T-helper 2 cell treated with Interferon-gamma antibody and Interleukin-4, amounts not matched to agents 5 μg/mL and 100 μg/mL, for 36 hours (primary cell): ENCODE measurements at regions not wholly inside any gene's neighbourhood (a gene's known extent, or its start where the extent isn't known, plus 50 kb on each side); places are given as distances from the start of the nearest gene placed in this dataset.

Source experiments
- DNase-seq: peaks from one replicate; pipeline ENCODE4 v3.0.0; 2021; ENCODE audit warnings: low spot score
- H3K27ac Mint-ChIP-seq: one replicate; pipeline ENCODE4 v1.8.0; 2021; ENCODE audit warnings: mild to moderate bottlenecking, mixed read lengths
- H3K27me3 Mint-ChIP-seq: one replicate; pipeline ENCODE4 v1.8.0; 2021; ENCODE audit warnings: low read depth, mixed read lengths
- H3K36me3 Mint-ChIP-seq: one replicate; pipeline ENCODE4 v1.8.0; 2021; ENCODE audit warnings: low read depth, mixed read lengths
- H3K4me1 Mint-ChIP-seq: one replicate; pipeline ENCODE4 v1.8.0; 2021; ENCODE audit warnings: low read depth, mixed read lengths
- H3K4me3 Mint-ChIP-seq: one replicate; pipeline ENCODE4 v1.8.0; 2022; ENCODE audit warnings: mild to moderate bottlenecking, moderate library complexity, mixed read lengths
- H3K9me3 Mint-ChIP-seq: one replicate; pipeline ENCODE4 v1.8.0; 2021; ENCODE audit warnings: mixed read lengths

- Mint-ChIP-seq H3K9me3 (no peaks in the 10 kb centered on the region), H3K27ac (no peak overlapping the region), H3K4me1 (peaks cover 3% of the 10 kb centered on the region), H3K36me3 (no peaks in the 10 kb centered on the region), H3K27me3 (no peaks in the 10 kb centered on the region), H3K4me3 (no peak overlapping the region)
- no peak for DNase-seq
These were observed 287.2 kb downstream of the FOXO1 start for GRCh38 chr13:40379196-40379595.

DNA sequence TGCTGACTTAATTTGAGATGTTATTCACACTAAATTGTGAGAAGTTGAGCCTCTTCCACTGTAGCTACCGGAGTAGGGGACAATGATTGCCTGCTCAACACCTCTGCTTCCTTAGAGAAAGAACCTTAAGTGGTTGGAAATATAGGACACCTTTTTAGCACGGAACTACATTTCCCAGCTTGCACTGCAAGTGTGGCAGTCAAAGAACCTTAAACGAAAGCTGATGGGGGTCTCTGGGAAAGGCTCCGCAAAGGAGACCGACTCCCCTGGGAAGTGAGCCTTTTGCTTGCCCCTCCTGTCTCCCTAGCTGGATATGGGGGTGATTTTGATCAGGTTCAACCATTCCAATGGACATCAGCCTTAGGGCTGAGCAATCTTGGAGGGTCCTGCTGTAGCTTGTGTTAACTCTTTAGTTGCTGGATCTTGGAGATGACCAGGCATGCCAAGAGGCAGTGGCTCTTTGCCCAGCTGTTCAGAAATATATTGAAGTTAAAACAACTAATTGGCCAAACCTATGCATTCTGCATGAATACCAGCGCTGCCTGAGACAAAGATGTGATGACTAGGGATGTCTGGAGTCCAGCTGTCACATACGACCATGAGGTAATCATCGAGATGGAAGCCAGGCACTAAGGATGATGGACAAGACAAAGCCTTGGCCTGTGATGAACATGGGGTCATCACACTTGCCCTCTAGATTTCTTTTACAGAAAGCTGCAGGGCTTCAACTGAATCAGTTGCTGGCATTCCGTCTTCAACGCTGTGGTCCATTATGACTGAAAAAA, 286.5 kb downstream of the FOXO1 start:
- peaks cover 4% of the 10 kb centered on the region for H3K4me1 Mint-ChIP-seq
- no peak overlapping the region for H3K27ac Mint-ChIP-seq
- H3K4me3 Mint-ChIP-seq = no peak overlapping the region
- no peaks in the 10 kb centered on the region for H3K9me3 Mint-ChIP-seq
- DNase-seq = no peak
- H3K27me3 Mint-ChIP-seq = no peaks in the 10 kb centered on the region
- no peaks in the 10 kb centered on the region for H3K36me3 Mint-ChIP-seq

GRCh38 chr13:40381935-40382764, 284.3 kb downstream of the FOXO1 start:
- Mint-ChIP-seq H3K27ac (no peak overlapping the region), H3K4me1 (peaks cover 15% of the 10 kb centered on the region), H3K36me3 (no peaks in the 10 kb centered on the region), H3K27me3 (no peaks in the 10 kb centered on the region), H3K4me3 (no peak overlapping the region), H3K9me3 (no peaks in the 10 kb centered on the region)
- no peak for DNase-seq

GRCh38 chr13:40383132-40383531, 283.3 kb downstream of the FOXO1 start:
- peaks cover 6% of the 10 kb centered on the region for H3K9me3 Mint-ChIP-seq
- no peak overlapping the region for H3K27ac Mint-ChIP-seq
- no peaks in the 10 kb centered on the region for H3K27me3 Mint-ChIP-seq
- DNase-seq = no peak
- peaks cover 18% of the 10 kb centered on the region for H3K4me1 Mint-ChIP-seq
- H3K36me3 Mint-ChIP-seq = peaks cover 5% of the 10 kb centered on the region
- no peak overlapping the region for H3K4me3 Mint-ChIP-seq

- H3K4me1 Mint-ChIP-seq = peaks cover 24% of the 10 kb centered on the region
- no peak overlapping the region for H3K4me3 Mint-ChIP-seq
These were observed 282.6 kb downstream of the FOXO1 start for GRCh38 chr13:40383885-40384284.

GRCh38 chr13:40384976-40385857, 281.2 kb downstream of the FOXO1 start:
- Mint-ChIP-seq H3K36me3 (peaks cover 7% of the 10 kb centered on the region), H3K4me3 (no peak overlapping the region), H3K9me3 (peaks cover 6% of the 10 kb centered on the region), H3K27me3 (no peaks in the 10 kb centered on the region), H3K27ac (no peak overlapping the region), H3K4me1 (peaks cover 33% of the 10 kb centered on the region)
- no peak for DNase-seq

More at GRCh38 chr13:40383885-40384284, 282.6 kb downstream of the FOXO1 start:
- no peaks in the 10 kb centered on the region for H3K27me3 Mint-ChIP-seq
- no peak overlapping the region for H3K27ac Mint-ChIP-seq
- H3K9me3 Mint-ChIP-seq = peaks cover 6% of the 10 kb centered on the region
- peaks cover 7% of the 10 kb centered on the region for H3K36me3 Mint-ChIP-seq
- DNase-seq = no peak

DNA sequence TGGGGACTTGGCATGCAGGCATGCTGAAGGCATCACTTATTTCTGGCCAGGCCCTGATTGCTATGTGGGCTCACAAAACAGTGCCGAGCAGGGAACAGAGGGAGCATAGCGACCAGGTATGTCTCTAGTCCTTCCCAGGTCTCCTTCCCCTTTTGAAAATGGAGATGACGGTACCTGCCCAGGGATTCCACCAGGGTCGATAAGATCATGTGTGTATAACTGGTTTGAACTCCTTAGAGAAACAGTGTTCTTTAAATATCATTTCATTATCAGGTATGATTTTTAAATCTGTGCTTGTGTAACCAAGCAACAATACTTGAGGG, 280.6 kb downstream of the FOXO1 start:
- no peak overlapping the region for H3K27ac Mint-ChIP-seq
- H3K36me3 Mint-ChIP-seq = peaks cover 7% of the 10 kb centered on the region
- H3K27me3 Mint-ChIP-seq = no peaks in the 10 kb centered on the region
- peaks cover 6% of the 10 kb centered on the region for H3K9me3 Mint-ChIP-seq
- H3K4me1 Mint-ChIP-seq = peaks cover 36% of the 10 kb centered on the region
- DNase-seq = no peak
- H3K4me3 Mint-ChIP-seq = no peak overlapping the region

DNA sequence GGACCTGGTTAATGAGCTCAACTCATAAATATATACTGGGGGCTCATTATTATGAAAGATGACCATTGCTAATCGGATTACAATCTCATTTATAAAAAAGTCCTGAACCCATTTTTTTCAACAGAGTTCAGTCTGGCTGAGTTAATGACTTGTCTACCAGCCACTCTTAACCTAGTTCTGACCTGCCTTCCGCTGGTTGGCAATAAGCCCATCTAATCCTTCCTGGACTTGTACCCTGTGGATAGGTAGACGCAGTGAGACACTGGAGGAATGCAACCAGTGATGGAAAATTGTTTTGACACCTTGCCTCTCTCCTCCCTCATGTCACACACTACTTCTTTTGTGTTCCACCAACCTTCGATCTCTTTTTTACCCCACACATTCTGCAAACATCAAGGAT, 279.9 kb downstream of the FOXO1 start:
- peak overlapping the region; percentile 1 for H3K27ac Mint-ChIP-seq
- peaks cover 7% of the 10 kb centered on the region for H3K36me3 Mint-ChIP-seq
- peaks cover 36% of the 10 kb centered on the region for H3K4me1 Mint-ChIP-seq
- H3K4me3 Mint-ChIP-seq = no peak overlapping the region
- peaks cover 6% of the 10 kb centered on the region for H3K9me3 Mint-ChIP-seq
- DNase-seq = no peak
- no peaks in the 10 kb centered on the region for H3K27me3 Mint-ChIP-seq

DNA sequence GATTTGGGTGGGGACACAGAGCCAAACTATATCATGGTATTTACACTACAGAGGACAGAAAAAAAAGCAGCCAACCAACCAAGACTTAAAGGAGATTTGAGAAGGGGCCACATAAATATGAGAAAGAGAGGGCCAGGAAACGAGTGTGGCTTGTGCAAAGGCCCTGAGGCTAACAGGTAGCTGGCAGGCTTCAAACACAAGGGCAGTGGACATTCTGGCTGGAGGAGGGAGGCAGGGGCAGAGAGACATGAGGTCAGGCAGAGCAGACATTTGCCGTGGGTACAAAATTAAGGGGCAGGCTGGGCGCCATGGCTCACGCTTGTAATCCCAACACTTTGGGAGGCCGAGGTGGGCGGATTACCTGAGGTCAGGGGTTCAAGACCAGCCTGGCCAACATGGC, 278.7 kb downstream of the FOXO1 start:
- H3K27ac Mint-ChIP-seq = peak overlapping the region; percentile 94
- peak overlapping the region; percentile 78 for H3K4me3 Mint-ChIP-seq
- no peak for DNase-seq
- peaks cover 6% of the 10 kb centered on the region for H3K9me3 Mint-ChIP-seq
- H3K4me1 Mint-ChIP-seq = peaks cover 36% of the 10 kb centered on the region
- peaks cover 8% of the 10 kb centered on the region for H3K36me3 Mint-ChIP-seq
- no peaks in the 10 kb centered on the region for H3K27me3 Mint-ChIP-seq

- Mint-ChIP-seq H3K27ac (peak overlapping the region; percentile 100), H3K4me1 (peaks cover 36% of the 10 kb centered on the region), H3K27me3 (no peaks in the 10 kb centered on the region), H3K9me3 (peaks cover 6% of the 10 kb centered on the region), H3K4me3 (peak overlapping the region; percentile 86), H3K36me3 (peaks cover 8% of the 10 kb centered on the region)
- peak; percentile 81 for DNase-seq
These were observed 277.8 kb downstream of the FOXO1 start for GRCh38 chr13:40388617-40389016.

- H3K36me3 Mint-ChIP-seq = peaks cover 8% of the 10 kb centered on the region
- peaks cover 6% of the 10 kb centered on the region for H3K9me3 Mint-ChIP-seq
- H3K27ac Mint-ChIP-seq = peak overlapping the region; percentile 100
- peak overlapping the region; percentile 86 for H3K4me3 Mint-ChIP-seq
- no peaks in the 10 kb centered on the region for H3K27me3 Mint-ChIP-seq
- H3K4me1 Mint-ChIP-seq = peaks cover 36% of the 10 kb centered on the region
- DNase-seq = peak; percentile 38
These were observed 277.3 kb downstream of the FOXO1 start for GRCh38 chr13:40389081-40389641.

- Mint-ChIP-seq H3K27ac (peak overlapping the region; percentile 45), H3K9me3 (peaks cover 6% of the 10 kb centered on the region), H3K36me3 (peaks cover 8% of the 10 kb centered on the region), H3K4me1 (peaks cover 31% of the 10 kb centered on the region), H3K4me3 (peak overlapping the region; percentile 12), H3K27me3 (no peaks in the 10 kb centered on the region)
- DNase-seq = no peak
These were observed 276.0 kb downstream of the FOXO1 start for GRCh38 chr13:40390401-40390916.

- Mint-ChIP-seq H3K4me1 (peaks cover 25% of the 10 kb centered on the region), H3K36me3 (peaks cover 8% of the 10 kb centered on the region), H3K27ac (no peak overlapping the region)
These were observed 274.7 kb downstream of the FOXO1 start for GRCh38 chr13:40391788-40392187.

More at GRCh38 chr13:40391788-40392187, 274.7 kb downstream of the FOXO1 start:
- Mint-ChIP-seq H3K9me3 (peaks cover 6% of the 10 kb centered on the region), H3K4me3 (no peak overlapping the region), H3K27me3 (no peaks in the 10 kb centered on the region)
- DNase-seq = no peak
